ENCODE measurements at regions not wholly inside any gene's neighbourhood (a gene's known extent, or its start where the extent isn't known, plus 50 kb on each side); places are given as distances from the start of the nearest gene placed in this dataset.

DNA sequence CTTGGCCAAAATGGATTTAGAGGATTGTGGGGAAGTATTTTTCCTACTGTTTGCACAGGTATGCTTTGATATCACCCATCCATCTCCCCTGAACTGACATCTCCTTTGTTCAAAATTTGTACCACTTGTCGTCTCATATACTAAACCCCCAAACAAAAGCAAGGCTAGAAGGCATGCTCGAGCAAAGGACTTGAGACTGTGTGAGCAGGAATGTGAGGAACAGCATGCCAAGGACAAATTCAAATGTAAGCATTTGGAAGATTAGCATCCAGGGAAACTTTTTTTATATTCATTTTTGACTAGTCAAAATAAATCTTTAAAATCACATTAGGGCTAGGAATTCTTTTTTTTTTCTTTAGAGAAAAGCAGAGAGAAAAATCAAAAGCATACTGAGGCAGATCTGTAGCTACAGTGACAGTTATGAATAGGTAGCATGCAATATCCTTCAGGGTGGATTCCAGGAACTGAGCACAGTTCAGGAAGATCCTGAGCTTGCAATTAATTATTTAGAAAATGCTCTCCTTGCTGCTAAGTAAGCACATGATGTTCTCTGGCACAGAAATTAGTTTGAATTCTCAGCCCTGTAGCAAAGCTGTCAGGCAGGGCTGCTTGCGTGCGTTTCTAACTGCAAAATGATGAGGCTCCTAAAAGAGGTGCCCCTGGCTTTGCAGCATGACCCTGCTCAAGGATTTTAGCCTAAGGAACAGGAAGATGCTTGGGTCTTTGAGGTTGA, 327.7 kb downstream of the LRIG3 start:
- TF ChIP-seq POLR2A (IDR thresholded peaks at IDR 0.05; ENCODE audit: low read length) (no peak), GATA1 (IDR thresholded peaks at IDR 0.05; ENCODE audit: low read depth, low read length) (no peak)

Measured in erythroblast (primary cell).